GM23338 (cell line): ENCODE measurements at regions not wholly inside any gene's neighbourhood (a gene's known extent, or its start where the extent isn't known, plus 50 kb on each side); places are given as distances from the start of the nearest gene placed in this dataset.

Source experiments
- ATAC-seq: fragments of 200-7000 bp; cut with Tn5 transposase; 3 replicates; pipeline ENCODE4 v1.9.1; 2020
- DNase-seq: peaks from one replicate; pipeline ENCODE4 v3.0.0-alpha.2; 2015; ENCODE audit warnings: low spot score
- H2AFZ ChIP-seq: fragments of 200-600 bp; sonication (generic); 2 replicates; pipeline ENCODE4 v1.8.0; 2016; ENCODE audit warnings: antibody characterized with exemption, mild to moderate bottlenecking, moderate library complexity
- H3F3A ChIP-seq: fragments of 200-600 bp; sonication (generic); replicated peaks from 2 replicates; pipeline ENCODE4 v1.8.0; 2017; ENCODE audit warnings: antibody characterized with exemption, mixed run types, low read depth
- H3K27ac ChIP-seq: fragments of 200-600 bp; sonication (generic); 2 replicates; pipeline ENCODE4 v1.6.1; 2016; ENCODE audit warnings: low read depth
- H3K27me3 ChIP-seq: fragments of 200-600 bp; sonication (generic); 2 replicates; pipeline ENCODE4 v1.8.0; 2016; ENCODE audit warnings: mild to moderate bottlenecking, mixed run types, moderate library complexity; ENCODE audit not compliant: insufficient read depth
- H3K36me3 ChIP-seq: fragments of 200-600 bp; sonication (generic); 2 replicates; pipeline ENCODE4 v1.8.0; 2016; ENCODE audit warnings: mild to moderate bottlenecking; ENCODE audit not compliant: insufficient read depth
- H3K4me1 ChIP-seq: fragments of 200-600 bp; sonication (generic); 2 replicates; pipeline ENCODE4 v1.8.0; 2016; ENCODE audit warnings: mild to moderate bottlenecking, moderate library complexity; ENCODE audit not compliant: insufficient read depth
- H3K4me2 ChIP-seq: fragments of 200-600 bp; sonication (generic); 2 replicates; pipeline ENCODE4 v1.7.1; 2017; ENCODE audit warnings: mixed run types
- H3K4me3 ChIP-seq: fragments of 200-600 bp; sonication (generic); 2 replicates; pipeline ENCODE4 v1.6.1; 2016; ENCODE audit warnings: mixed run types
- H3K79me2 ChIP-seq: fragments of 200-600 bp; sonication (generic); replicated peaks from 2 replicates; pipeline ENCODE4 v1.8.0; 2017; ENCODE audit warnings: mild to moderate bottlenecking; ENCODE audit not compliant: insufficient read depth
- H3K9me2 ChIP-seq: fragments of 200-600 bp; sonication (generic); 2 replicates; pipeline ENCODE4 v1.8.0; 2017; ENCODE audit not compliant: insufficient read depth
- H4K20me1 ChIP-seq: fragments of 200-600 bp; sonication (generic); replicated peaks from 2 replicates; pipeline ENCODE4 v1.8.0; 2017; ENCODE audit warnings: mild to moderate bottlenecking; ENCODE audit not compliant: insufficient read depth
- H3K27ac Mint-ChIP-seq: 2 replicates; pipeline ENCODE4 v1.8.0; 2020; ENCODE audit warnings: inconsistent platforms, mild to moderate bottlenecking, moderate library complexity, mixed read lengths
- H3K27me3 Mint-ChIP-seq: 3 replicates; pipeline ENCODE4 v1.8.0; 2022; ENCODE audit warnings: low read depth, mild to moderate bottlenecking, moderate library complexity, mixed read lengths, inconsistent platforms; ENCODE audit not compliant: insufficient read depth, poor library complexity
- H3K36me3 Mint-ChIP-seq: 3 replicates; pipeline ENCODE4 v1.8.0; 2021; ENCODE audit warnings: low read depth, mild to moderate bottlenecking, inconsistent platforms, moderate library complexity, mixed read lengths
- H3K4me1 Mint-ChIP-seq: 3 replicates; pipeline ENCODE4 v1.8.0; 2020; ENCODE audit warnings: mild to moderate bottlenecking, inconsistent platforms, mixed read lengths
- H3K4me3 Mint-ChIP-seq: 3 replicates; pipeline ENCODE4 v1.8.0; 2021; ENCODE audit warnings: moderate library complexity, mild to moderate bottlenecking, inconsistent platforms, mixed read lengths
- H3K9me3 Mint-ChIP-seq: 3 replicates; pipeline ENCODE4 v1.8.0; 2020; ENCODE audit warnings: moderate library complexity, mild to moderate bottlenecking, inconsistent platforms, mixed read lengths
- CREB1 ChIP-seq: fragments of 250-450 bp; sonication (Bioruptor Pico); IDR thresholded peaks from 2 replicates; pipeline ENCODE4 v1.5.0; 2020; ENCODE audit warnings: low read depth, mild to moderate bottlenecking, moderate library complexity
- CTCF ChIP-seq, 2 experiments: fragments of 200-600 bp in 1 of 2; sonication (generic) in 1 of 2; conservative IDR thresholded peaks; 2 replicates each; pipeline versions ENCODE4 v1.5.1 to v1.6.1; 2016 to 2017; ENCODE audit warnings: antibody characterized with exemption in 2 of 2, low read depth in 2 of 2, mild to moderate bottlenecking in 2 of 2, moderate library complexity in 1 of 2
- ETS1 ChIP-seq: IDR thresholded peaks from 2 replicates; pipeline ENCODE4 v1.6.1; 2016; ENCODE audit warnings: antibody characterized with exemption
- EZH2 ChIP-seq: fragments of 200-600 bp; sonication (generic); IDR thresholded peaks from one replicate; pipeline ENCODE4 v1.8.0; 2017; ENCODE audit warnings: antibody characterized with exemption, mild to moderate bottlenecking, low read depth; ENCODE audit not compliant: unreplicated experiment
- EZH2phosphoT487 ChIP-seq: fragments of 200-600 bp; sonication (generic); IDR thresholded peaks from one replicate; pipeline ENCODE4 v1.8.1; 2018; ENCODE audit warnings: antibody characterized with exemption; ENCODE audit not compliant: unreplicated experiment
- JUNB ChIP-seq: IDR thresholded peaks from one replicate; pipeline ENCODE4 v1.6.1; 2016; ENCODE audit warnings: antibody characterized with exemption; ENCODE audit not compliant: unreplicated experiment
- NANOG ChIP-seq: IDR thresholded peaks from 2 replicates; pipeline ENCODE4 v1.6.1; 2016; ENCODE audit warnings: antibody characterized with exemption, borderline replicate concordance
- POLR2AphosphoS5 ChIP-seq: IDR thresholded peaks from 2 replicates; pipeline ENCODE4 v1.6.1; 2016; ENCODE audit warnings: antibody characterized with exemption, low read depth
- REST ChIP-seq: IDR thresholded peaks from one replicate; pipeline ENCODE4 v1.6.1; 2018; ENCODE audit warnings: antibody characterized with exemption; ENCODE audit not compliant: unreplicated experiment
- STAT1 ChIP-seq: IDR thresholded peaks from one replicate; pipeline ENCODE4 v1.6.1; 2016; ENCODE audit warnings: antibody characterized with exemption; ENCODE audit not compliant: unreplicated experiment
- ZNF114 ChIP-seq: fragments of 250-450 bp; sonication (Bioruptor Pico); IDR thresholded peaks from 2 replicates; pipeline ENCODE4 v1.5.0; 2020; ENCODE audit warnings: mild to moderate bottlenecking, moderate library complexity
- ZNF331 ChIP-seq: fragments of 250-450 bp; sonication (Bioruptor Pico); IDR thresholded peaks from 2 replicates; pipeline ENCODE4 v1.5.0; 2020; ENCODE audit warnings: low read depth, mild to moderate bottlenecking, moderate library complexity
- ZNF462 ChIP-seq: fragments of 250-450 bp; sonication (Bioruptor Pico); IDR thresholded peaks from 2 replicates; pipeline ENCODE4 v1.5.0; 2020; ENCODE audit warnings: mild to moderate bottlenecking, moderate library complexity

GRCh38 chr11:112718483-112718882 is 242.7 kb upstream of the NCAM1 start:
- Mint-ChIP-seq H3K27ac (no peak overlapping the region), H3K4me3 (no peak overlapping the region), H3K36me3 (no peaks in the 10 kb centered on the region), H3K4me1 (no peaks in the 10 kb centered on the region), H3K27me3 (peaks cover 1% of the 10 kb centered on the region), H3K9me3 (no peaks in the 10 kb centered on the region)
- Histone ChIP-seq H3K36me3 (no peaks in the 10 kb centered on the region), H2AFZ (no peak overlapping the region), H3K79me2 (no peaks in the 10 kb centered on the region), H3K9me2 (peaks cover 15% of the 10 kb centered on the region; the same call in 1 of the 2 replicates), H3K27me3 (no peaks in the 10 kb centered on the region), H3K4me1 (no peaks in the 10 kb centered on the region), H4K20me1 (no peaks in the 10 kb centered on the region), H3K27ac (no peak overlapping the region), H3K4me3 (no peak overlapping the region), H3K4me2 (no peak overlapping the region), H3F3A (no peaks in the 10 kb centered on the region)
- ATAC-seq (no peak), DNase-seq (no peak)
- TF ChIP-seq EZH2 (no peak), ETS1 (no peak), ZNF114 (CRISPR knock-in tag) (no peak), ZNF462 (CRISPR knock-in tag) (no peak), JUNB (no peak), ZNF331 (CRISPR knock-in tag) (no peak), NANOG (no peak), REST (no peak), CTCF (conservative IDR thresholded peaks at IDR 0.05; ENCODE audit: low read depth in 2 of 2) (no peak), POLR2AphosphoS5 (no peak), EZH2phosphoT487 (no peak), CREB1 (CRISPR knock-in tag) (no peak), STAT1 (no peak)
